ENCODE measurements at regions not wholly inside any gene's neighbourhood (a gene's known extent, or its start where the extent isn't known, plus 50 kb on each side); places are given as distances from the start of the nearest gene placed in this dataset.

DNA sequence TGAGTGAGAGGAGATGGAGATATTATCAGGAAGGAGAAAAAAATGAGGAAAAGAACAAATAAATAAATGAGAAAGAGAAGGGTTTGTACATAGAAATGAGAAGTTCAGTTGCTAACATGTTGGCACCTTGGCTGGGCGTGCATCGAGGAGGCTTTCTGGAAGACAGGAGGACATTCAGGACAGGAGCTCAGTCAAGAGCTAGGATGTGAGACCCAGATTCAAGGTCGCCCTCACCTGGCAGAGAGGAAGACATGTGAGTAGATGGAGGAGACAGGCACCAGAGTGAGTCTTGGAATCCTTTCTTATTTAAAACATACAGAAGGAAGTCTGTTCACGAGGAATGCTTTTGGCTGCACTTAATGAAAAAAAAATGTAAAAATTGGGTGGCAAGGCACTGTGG lies 640.9 kb downstream of the NPHP4 start:
- TF ChIP-seq, protein P1, sequence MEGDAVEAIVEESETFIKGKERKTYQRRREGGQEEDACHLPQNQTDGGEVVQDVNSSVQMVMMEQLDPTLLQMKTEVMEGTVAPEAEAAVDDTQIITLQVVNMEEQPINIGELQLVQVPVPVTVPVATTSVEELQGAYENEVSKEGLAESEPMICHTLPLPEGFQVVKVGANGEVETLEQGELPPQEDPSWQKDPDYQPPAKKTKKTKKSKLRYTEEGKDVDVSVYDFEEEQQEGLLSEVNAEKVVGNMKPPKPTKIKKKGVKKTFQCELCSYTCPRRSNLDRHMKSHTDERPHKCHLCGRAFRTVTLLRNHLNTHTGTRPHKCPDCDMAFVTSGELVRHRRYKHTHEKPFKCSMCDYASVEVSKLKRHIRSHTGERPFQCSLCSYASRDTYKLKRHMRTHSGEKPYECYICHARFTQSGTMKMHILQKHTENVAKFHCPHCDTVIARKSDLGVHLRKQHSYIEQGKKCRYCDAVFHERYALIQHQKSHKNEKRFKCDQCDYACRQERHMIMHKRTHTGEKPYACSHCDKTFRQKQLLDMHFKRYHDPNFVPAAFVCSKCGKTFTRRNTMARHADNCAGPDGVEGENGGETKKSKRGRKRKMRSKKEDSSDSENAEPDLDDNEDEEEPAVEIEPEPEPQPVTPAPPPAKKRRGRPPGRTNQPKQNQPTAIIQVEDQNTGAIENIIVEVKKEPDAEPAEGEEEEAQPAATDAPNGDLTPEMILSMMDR (IDR thresholded peaks at IDR 0.05) = no peak
- no peak for TF ChIP-seq POLR2A (IDR thresholded peaks at IDR 0.05)
